GM23338 (cell line): ENCODE measurements at regions not wholly inside any gene's neighbourhood (a gene's known extent, or its start where the extent isn't known, plus 50 kb on each side); places are given as distances from the start of the nearest gene placed in this dataset.

Experiments used
- CTCF ChIP-seq, 2 experiments: fragments of 200-600 bp in 1 of 2; sonication (generic) in 1 of 2; conservative IDR thresholded peaks; 2 replicates each; pipeline versions ENCODE4 v1.5.1 to v1.6.1; 2016 to 2017; ENCODE audit warnings: antibody characterized with exemption in 2 of 2, low read depth in 2 of 2, mild to moderate bottlenecking in 2 of 2, moderate library complexity in 1 of 2
- EZH2phosphoT487 ChIP-seq: fragments of 200-600 bp; sonication (generic); IDR thresholded peaks from one replicate; pipeline ENCODE4 v1.8.1; 2018; ENCODE audit warnings: antibody characterized with exemption; ENCODE audit not compliant: unreplicated experiment
- JUNB ChIP-seq: IDR thresholded peaks from one replicate; pipeline ENCODE4 v1.6.1; 2016; ENCODE audit warnings: antibody characterized with exemption; ENCODE audit not compliant: unreplicated experiment
- NANOG ChIP-seq: IDR thresholded peaks from 2 replicates; pipeline ENCODE4 v1.6.1; 2016; ENCODE audit warnings: antibody characterized with exemption, borderline replicate concordance
- REST ChIP-seq: IDR thresholded peaks from one replicate; pipeline ENCODE4 v1.6.1; 2018; ENCODE audit warnings: antibody characterized with exemption; ENCODE audit not compliant: unreplicated experiment
- STAT1 ChIP-seq: IDR thresholded peaks from one replicate; pipeline ENCODE4 v1.6.1; 2016; ENCODE audit warnings: antibody characterized with exemption; ENCODE audit not compliant: unreplicated experiment
- ZNF462 ChIP-seq: fragments of 250-450 bp; sonication (Bioruptor Pico); IDR thresholded peaks from 2 replicates; pipeline ENCODE4 v1.5.0; 2020; ENCODE audit warnings: mild to moderate bottlenecking, moderate library complexity

- no peak for TF ChIP-seq ZNF462 (CRISPR knock-in tag)
- no peak for TF ChIP-seq STAT1
- TF ChIP-seq CTCF (conservative IDR thresholded peaks at IDR 0.05; ENCODE audit: low read depth in 2 of 2): no peak
- no peak for TF ChIP-seq EZH2phosphoT487
- TF ChIP-seq NANOG: no peak
- TF ChIP-seq REST: no peak
- no peak for TF ChIP-seq JUNB
Measured at GRCh38 chr1:96365076-96365475, 356.5 kb upstream of the PTBP2 start (continued).
